Adrenal gland (tissue), 5 donors: ENCODE measurements at regions not wholly inside any gene's neighbourhood (a gene's known extent, or its start where the extent isn't known, plus 50 kb on each side); places are given as distances from the start of the nearest gene placed in this dataset.

Experiments
- POLR2A ChIP-seq, 2 donors: fragments of 450-650 bp; IDR thresholded peaks; one replicate each; pipeline ENCODE4 v1.6.1; 2017; ENCODE audit warnings: antibody characterized with exemption in 2 of 2, mild to moderate bottlenecking in 2 of 2, moderate library complexity in 1 of 2
- TF ChIP-seq, protein P1 (sequence below), 6 experiments: fragments of 450-650 bp in 4 of 6; fragments of 200-600 bp in 2 of 6; sonication (generic) in 1 of 6; IDR thresholded peaks; 1 replicate in 5 of 6; 2 replicates in 1 of 6; pipeline versions ENCODE4 v1.5.1 to v1.8.0; 2016 to 2021; ENCODE audit warnings: antibody characterized with exemption in 6 of 6, mild to moderate bottlenecking in 2 of 6, moderate library complexity in 1 of 6
- donor health status: DM: no; HTN: no; CAD: no.

DNA sequence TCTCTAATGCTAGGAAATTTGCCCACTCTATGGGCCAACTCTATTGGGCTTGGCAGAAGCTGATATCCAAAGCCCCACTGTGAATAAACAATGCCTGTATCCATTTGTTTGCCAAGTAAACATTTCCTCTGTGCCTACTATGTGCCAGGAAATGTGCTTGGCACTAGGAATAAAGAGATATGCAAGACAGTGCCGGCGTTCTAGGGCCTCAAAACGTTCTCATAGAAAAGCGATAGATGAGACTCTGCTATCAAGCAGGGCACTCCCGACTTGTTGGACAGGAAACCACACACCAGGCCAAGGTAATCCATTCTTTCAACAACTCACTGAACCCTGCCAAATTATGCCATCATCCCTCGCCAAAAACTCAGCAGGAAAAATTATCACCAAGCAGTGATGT lies 196.7 kb downstream of the IPMK start:
- TF ChIP-seq, protein P1, sequence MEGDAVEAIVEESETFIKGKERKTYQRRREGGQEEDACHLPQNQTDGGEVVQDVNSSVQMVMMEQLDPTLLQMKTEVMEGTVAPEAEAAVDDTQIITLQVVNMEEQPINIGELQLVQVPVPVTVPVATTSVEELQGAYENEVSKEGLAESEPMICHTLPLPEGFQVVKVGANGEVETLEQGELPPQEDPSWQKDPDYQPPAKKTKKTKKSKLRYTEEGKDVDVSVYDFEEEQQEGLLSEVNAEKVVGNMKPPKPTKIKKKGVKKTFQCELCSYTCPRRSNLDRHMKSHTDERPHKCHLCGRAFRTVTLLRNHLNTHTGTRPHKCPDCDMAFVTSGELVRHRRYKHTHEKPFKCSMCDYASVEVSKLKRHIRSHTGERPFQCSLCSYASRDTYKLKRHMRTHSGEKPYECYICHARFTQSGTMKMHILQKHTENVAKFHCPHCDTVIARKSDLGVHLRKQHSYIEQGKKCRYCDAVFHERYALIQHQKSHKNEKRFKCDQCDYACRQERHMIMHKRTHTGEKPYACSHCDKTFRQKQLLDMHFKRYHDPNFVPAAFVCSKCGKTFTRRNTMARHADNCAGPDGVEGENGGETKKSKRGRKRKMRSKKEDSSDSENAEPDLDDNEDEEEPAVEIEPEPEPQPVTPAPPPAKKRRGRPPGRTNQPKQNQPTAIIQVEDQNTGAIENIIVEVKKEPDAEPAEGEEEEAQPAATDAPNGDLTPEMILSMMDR (IDR thresholded peaks at IDR 0.05), result no peak
- TF ChIP-seq POLR2A (IDR thresholded peaks at IDR 0.05), result no peak
